HUES6 (cell line): ENCODE measurements at regions not wholly inside any gene's neighbourhood (a gene's known extent, or its start where the extent isn't known, plus 50 kb on each side); places are given as distances from the start of the nearest gene placed in this dataset.

Source experiments
- H3K27ac ChIP-seq: 2 replicates; pipeline ENCODE4 v1.7.0; 2013; ENCODE audit warnings: low read depth, mild to moderate bottlenecking, low read length, inconsistent platforms
- H3K27me3 ChIP-seq: 2 replicates; pipeline ENCODE4 v1.6.1; 2013; ENCODE audit warnings: low read length; ENCODE audit not compliant: control insufficient read depth, insufficient read depth
- H3K36me3 ChIP-seq: 2 replicates; pipeline ENCODE4 v1.6.1; 2013; ENCODE audit warnings: low read length; ENCODE audit not compliant: control insufficient read depth, insufficient read depth
- H3K4me1 ChIP-seq: 2 replicates; pipeline ENCODE4 v1.6.1; 2013; ENCODE audit warnings: low read length; ENCODE audit not compliant: control insufficient read depth, insufficient read depth
- H3K4me3 ChIP-seq: 2 replicates; pipeline ENCODE4 v1.5.1; 2013; ENCODE audit warnings: low read depth, low read length
- H3K9ac ChIP-seq: one replicate; pipeline ENCODE4 v1.6.1; 2013; ENCODE audit warnings: mild to moderate bottlenecking, low read length
- H3K9me3 ChIP-seq: 2 replicates; pipeline ENCODE4 v1.6.1; 2013; ENCODE audit warnings: low read depth, low read length; ENCODE audit not compliant: control insufficient read depth, insufficient read depth

DNA sequence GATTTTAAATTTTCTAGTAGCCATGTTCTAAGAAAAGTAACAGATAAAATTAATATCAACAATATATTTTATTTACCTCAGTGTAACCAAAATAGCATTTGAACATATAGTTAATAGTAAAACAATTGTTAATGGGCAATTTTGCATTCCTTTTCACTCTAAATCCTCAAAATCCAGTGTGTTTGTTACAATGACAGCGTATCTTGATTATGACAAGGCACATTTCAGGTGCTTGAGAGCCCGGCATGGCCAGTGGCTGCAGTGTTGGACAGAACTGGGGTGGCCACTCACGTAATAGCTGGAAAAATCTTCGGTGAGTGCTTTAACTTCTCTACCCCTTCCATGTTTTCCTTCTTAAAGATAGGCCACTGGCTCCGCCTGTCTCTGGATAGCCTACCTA lies 248.0 kb upstream of the RREB1 start:
- Histone ChIP-seq H3K4me3 (no peak overlapping the region), H3K9me3 (peaks cover 3% of the 10 kb centered on the region; the same call in 1 of the 2 replicates), H3K4me1 (peaks cover 15% of the 10 kb centered on the region), H3K27me3 (no peaks in the 10 kb centered on the region), H3K9ac (no peak overlapping the region), H3K36me3 (no peaks in the 10 kb centered on the region), H3K27ac (no peak overlapping the region)

DNA sequence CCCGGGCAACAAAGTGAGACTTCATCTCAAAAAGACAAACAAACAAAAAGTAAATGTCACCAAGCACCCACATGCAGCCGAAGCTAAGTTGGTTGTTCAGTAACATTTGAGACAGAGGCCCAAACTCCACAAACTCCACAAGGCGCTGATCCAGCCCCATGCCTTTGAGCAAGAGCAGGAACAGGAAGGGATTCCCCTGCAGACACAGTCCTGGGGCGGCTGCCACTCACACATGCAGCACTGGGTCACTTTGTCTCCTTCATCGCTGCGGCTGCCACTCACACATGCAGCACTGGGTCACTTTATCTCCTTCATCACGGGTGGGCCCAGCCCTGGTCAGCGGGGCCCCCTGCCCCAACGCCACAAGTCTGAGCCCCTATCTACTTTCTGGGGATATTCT lies 246.9 kb upstream of the RREB1 start:
- Histone ChIP-seq H3K9ac (no peak overlapping the region), H3K27ac (no peak overlapping the region), H3K27me3 (no peaks in the 10 kb centered on the region), H3K9me3 (peaks cover 3% of the 10 kb centered on the region; the same call in 1 of the 2 replicates), H3K4me1 (peaks cover 15% of the 10 kb centered on the region), H3K4me3 (no peak overlapping the region), H3K36me3 (no peaks in the 10 kb centered on the region)

- peaks cover 13% of the 10 kb centered on the region for H3K4me1 ChIP-seq
- H3K27me3 ChIP-seq = no peaks in the 10 kb centered on the region
- H3K9me3 ChIP-seq = peaks cover 3% of the 10 kb centered on the region; the same call in 1 of the 2 replicates
- no peak overlapping the region for H3K27ac ChIP-seq
- no peaks in the 10 kb centered on the region for H3K36me3 ChIP-seq
- H3K4me3 ChIP-seq = no peak overlapping the region
- H3K9ac ChIP-seq = no peak overlapping the region
These were observed 246.3 kb upstream of the RREB1 start for GRCh38 chr6:6861351-6861894.

DNA sequence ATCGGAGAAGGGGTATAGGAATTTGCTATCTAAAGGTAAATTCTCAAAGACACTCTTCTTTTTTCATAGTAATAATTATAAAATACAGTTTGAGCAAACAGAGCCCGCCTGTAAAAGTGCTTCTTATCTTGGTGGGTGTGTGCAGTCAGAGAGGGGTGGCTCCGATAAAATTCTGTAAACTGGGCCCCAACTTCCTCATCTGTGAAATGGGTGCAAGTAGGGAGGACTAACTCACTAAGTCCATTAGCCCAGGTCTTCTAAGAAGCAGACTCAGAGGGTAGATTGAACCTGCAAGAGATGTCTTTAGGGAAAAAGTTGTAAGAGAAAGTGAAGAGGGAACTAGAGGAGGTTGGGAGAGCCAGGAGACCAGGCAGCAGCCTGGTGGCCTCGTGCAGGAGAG lies 245.8 kb upstream of the RREB1 start:
- H3K27me3 ChIP-seq = no peaks in the 10 kb centered on the region
- H3K27ac ChIP-seq = no peak overlapping the region
- H3K9me3 ChIP-seq = peaks cover 3% of the 10 kb centered on the region; the same call in 1 of the 2 replicates
- H3K36me3 ChIP-seq = no peaks in the 10 kb centered on the region
- peaks cover 7% of the 10 kb centered on the region for H3K4me1 ChIP-seq
- H3K9ac ChIP-seq = no peak overlapping the region
- no peak overlapping the region for H3K4me3 ChIP-seq

DNA sequence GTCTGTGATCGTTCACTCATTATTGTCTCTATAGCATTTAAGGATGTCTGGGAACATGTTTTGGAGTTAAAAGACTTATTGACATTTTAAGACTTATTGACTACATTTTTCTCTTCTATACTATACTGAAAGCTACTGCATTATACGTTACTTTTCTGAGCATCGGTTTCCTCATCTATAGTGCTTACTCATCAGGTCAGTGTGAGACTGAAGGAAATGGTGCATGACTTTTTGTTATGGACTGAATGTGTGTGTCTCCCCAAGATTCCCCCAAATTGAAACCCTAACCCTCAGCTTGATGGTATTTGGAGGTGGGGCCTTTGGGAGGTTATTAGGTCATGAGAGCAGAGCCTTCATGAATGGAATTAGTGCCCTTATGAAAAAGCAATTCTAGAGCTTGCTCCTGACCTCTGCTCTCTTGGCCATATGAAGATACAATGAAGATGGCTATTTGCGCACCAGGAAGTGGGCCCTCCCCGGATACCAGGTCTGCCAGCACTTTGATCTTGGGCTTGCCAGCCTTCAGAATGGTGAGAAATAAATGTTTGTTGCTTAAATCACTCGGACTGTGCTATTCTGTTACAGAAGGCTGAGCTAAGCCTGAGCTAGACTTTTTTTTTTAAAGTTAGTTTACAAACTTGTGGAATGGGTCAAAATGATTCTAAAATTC lies 243.7 kb upstream of the RREB1 start:
- H3K9me3 ChIP-seq = peaks cover 3% of the 10 kb centered on the region; the same call in 1 of the 2 replicates
- no peaks in the 10 kb centered on the region; the same call in 1 of the 2 replicates for H3K4me1 ChIP-seq
- H3K9ac ChIP-seq = no peak overlapping the region
- no peaks in the 10 kb centered on the region for H3K36me3 ChIP-seq
- H3K4me3 ChIP-seq = no peak overlapping the region
- H3K27ac ChIP-seq = no peak overlapping the region
- no peaks in the 10 kb centered on the region for H3K27me3 ChIP-seq

- Histone ChIP-seq H3K4me1 (no peaks in the 10 kb centered on the region), H3K36me3 (no peaks in the 10 kb centered on the region), H3K27me3 (no peaks in the 10 kb centered on the region), H3K9me3 (peaks cover 3% of the 10 kb centered on the region; the same call in 1 of the 2 replicates), H3K27ac (no peak overlapping the region), H3K4me3 (no peak overlapping the region), H3K9ac (no peak overlapping the region)
These were observed 242.2 kb upstream of the RREB1 start for GRCh38 chr6:6865611-6866010.

- Histone ChIP-seq H3K9me3 (peaks cover 3% of the 10 kb centered on the region; the same call in 1 of the 2 replicates), H3K4me1 (no peaks in the 10 kb centered on the region)
These were observed 240.9 kb upstream of the RREB1 start for GRCh38 chr6:6866656-6867403.

GRCh38 chr6:6867404-6867799 lies 240.4 kb upstream of the RREB1 start:
- Histone ChIP-seq H3K27me3 (no peaks in the 10 kb centered on the region), H3K4me1 (peaks cover under 1% of the 10 kb centered on the region; the same call in 1 of the 2 replicates), H3K9ac (no peak overlapping the region), H3K4me3 (no peak overlapping the region), H3K27ac (no peak overlapping the region), H3K36me3 (no peaks in the 10 kb centered on the region), H3K9me3 (peaks cover 3% of the 10 kb centered on the region; the same call in 1 of the 2 replicates)

More at GRCh38 chr6:6866656-6867403, 240.9 kb upstream of the RREB1 start:
- H3K27ac ChIP-seq = no peak overlapping the region
- H3K4me3 ChIP-seq = no peak overlapping the region
- H3K9ac ChIP-seq = no peak overlapping the region
- H3K36me3 ChIP-seq = no peaks in the 10 kb centered on the region
- no peaks in the 10 kb centered on the region for H3K27me3 ChIP-seq

- Histone ChIP-seq H3K27me3 (no peaks in the 10 kb centered on the region), H3K4me1 (peaks cover 8% of the 10 kb centered on the region)
These were observed 238.7 kb upstream of the RREB1 start for GRCh38 chr6:6869094-6869493.

DNA sequence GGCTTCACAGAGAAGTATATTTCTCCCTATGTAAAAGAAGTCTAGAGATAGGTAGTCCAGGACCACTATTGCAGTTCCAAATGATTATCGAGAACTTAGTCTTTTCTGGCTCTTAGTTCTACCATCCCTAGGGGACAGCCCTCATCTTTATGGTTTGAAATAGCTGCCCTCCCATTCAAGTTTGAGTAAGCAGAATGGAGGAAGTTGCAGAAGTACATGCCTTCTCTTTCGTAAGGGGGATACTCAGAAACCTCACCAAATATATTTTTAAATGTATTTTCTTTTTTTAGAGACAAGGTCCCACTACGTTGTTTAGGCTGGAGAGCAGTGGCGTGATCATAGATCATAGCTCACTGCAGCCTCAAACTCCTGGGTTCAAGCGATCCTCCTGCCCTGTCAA lies 236.8 kb upstream of the RREB1 start:
- Histone ChIP-seq H3K27ac (no peak overlapping the region), H3K9ac (no peak overlapping the region), H3K27me3 (no peaks in the 10 kb centered on the region), H3K9me3 (no peaks in the 10 kb centered on the region), H3K36me3 (no peaks in the 10 kb centered on the region), H3K4me3 (no peak overlapping the region), H3K4me1 (peaks cover 8% of the 10 kb centered on the region)

More at GRCh38 chr6:6869094-6869493, 238.7 kb upstream of the RREB1 start:
- Histone ChIP-seq H3K9me3 (no peaks in the 10 kb centered on the region), H3K27ac (no peak overlapping the region), H3K36me3 (no peaks in the 10 kb centered on the region), H3K4me3 (no peak overlapping the region), H3K9ac (no peak overlapping the region)
